CD4-positive, alpha-beta T cell treated with Interleukin-2 at 100 ng/mL for 4 hours (primary cell): ENCODE measurements at regions not wholly inside any gene's neighbourhood (a gene's known extent, or its start where the extent isn't known, plus 50 kb on each side); places are given as distances from the start of the nearest gene placed in this dataset.
"Not testable (repeated sequence)": the region's sequence is repeated elsewhere in the genome, so short reads cannot be mapped to it uniquely, and the experiment has no call there.

Source experiments
- DNase-seq: peaks from one replicate; pipeline ENCODE4 v3.0.0-alpha.2; 2020; ENCODE audit warnings: low spot score

DNA sequence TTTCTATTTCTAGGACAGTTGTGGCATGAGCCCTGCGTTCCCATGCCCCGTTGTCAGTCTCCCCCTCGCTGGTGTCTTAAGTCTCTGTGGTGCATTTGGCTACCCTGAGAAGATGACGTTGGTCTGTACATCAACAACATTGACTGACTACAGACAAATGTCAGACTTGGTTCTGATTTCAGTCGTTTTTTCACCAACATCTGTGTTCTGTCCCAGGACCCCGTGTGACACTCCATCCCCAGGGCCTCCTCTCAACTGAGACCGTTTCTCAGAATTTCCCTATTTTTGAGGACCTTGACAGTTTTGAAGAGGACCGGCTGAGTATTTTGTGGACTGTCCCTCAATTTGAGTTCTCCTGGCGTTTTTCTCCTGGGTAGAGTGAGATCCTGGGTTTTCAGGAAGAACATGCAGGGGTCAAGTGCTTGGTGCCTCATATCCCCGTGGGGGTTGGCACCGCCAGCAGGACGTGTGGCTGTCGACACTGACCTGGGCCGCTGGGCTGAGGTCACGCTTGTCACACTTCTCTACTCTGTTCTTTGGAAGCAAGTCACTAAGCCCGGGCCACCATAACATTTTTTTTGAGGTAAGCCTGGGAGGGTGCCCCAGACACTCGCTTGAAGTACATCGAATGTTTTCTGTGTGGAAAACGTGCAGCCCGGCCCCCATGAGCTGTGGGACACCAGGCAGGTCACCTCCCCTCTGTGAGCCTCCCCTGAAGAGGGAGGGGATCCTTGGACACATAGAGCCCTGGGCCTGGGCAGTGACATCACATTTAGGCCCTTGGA is 114.4 kb upstream of the ZNF469 start:
- DNase-seq = not testable (repeated sequence)

DNA sequence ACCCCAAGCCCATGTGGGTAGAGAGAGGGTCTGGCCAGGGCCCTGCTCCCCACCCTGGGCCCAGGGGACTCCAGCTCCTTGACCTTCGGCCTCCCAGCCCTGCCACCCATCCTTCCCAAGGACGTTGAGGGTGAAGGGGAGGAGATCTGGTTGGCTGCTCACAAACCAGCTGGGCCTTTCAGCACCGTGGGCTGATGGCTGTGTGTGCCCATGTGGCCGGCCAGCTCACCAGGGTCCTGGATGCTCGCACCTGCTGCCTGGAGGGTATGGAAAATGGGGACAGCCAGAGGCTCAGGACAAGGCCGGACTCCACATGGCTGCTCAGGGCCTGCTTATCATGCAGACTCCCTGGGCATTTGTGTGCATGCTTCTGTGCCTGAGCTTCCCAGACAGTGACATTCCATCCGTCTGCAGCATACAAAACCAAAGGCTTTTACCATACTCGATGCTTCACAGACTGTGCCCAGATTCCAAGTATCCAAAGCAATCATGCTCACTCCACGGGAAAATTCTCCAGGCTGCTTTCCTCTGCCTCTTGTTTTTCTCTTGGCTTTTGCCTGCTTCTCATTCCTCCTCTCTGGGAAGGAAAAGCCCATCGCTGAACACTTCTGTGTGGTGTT is 112.5 kb upstream of the ZNF469 start:
- not testable (repeated sequence) for DNase-seq

DNA sequence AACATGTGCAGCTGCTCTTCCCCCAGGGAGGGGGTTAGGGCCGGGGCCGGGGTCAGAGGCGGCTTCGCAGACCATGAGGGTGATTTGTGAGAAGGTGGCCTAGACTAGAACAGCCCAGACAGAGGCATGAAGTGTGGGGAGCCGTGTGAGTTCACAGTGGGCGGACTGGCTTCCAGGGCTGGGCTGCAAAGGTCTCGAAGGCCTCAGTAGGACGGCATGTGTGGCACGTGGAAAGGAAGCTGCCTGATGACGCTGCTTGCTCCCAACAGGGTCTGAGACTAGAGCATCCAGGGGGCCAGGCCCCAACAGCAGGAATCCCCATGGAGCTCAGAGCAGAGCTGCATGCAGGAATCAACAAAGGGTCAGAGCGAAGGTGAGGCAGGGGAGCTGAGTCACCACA is 111.5 kb upstream of the ZNF469 start:
- not testable (repeated sequence) for DNase-seq

DNA sequence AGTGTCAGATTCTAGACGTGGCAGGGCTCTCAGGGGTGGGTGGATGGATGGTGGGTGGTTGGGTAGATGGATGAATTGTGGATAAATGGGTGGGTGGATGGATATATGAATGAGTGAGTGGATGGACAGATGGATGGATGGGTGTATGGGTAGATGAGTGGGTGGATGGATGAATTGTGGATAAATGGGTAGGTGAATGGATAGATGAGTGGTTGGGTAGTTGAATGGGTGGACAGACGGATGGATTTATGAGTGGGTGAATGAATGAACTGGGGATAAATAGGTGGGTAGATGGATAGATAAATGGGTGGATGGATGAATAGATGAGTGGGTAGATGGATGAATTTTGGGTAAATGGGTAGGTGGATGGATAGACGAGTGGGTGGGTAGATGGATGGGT is 111.0 kb upstream of the ZNF469 start:
- not testable (repeated sequence) for DNase-seq

DNA sequence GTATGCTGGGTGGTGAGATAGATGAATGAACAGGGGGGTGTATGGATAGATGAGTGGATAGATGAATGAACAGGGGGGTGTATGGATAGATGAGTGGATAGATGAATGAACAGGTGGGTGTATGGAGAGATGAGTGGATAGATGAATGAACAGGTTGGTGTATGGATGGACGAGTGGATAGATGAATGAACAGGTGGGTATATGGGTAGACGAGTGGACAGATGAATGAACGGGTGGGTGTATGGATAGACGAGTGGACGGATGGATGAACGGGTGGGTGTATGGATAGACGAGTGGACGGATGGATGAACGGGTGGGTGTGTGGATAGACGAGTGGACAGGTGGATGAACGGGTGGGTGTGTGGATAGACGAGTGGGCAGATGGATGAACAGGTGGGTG is 110.3 kb upstream of the ZNF469 start:
- not testable (repeated sequence) for DNase-seq

DNA sequence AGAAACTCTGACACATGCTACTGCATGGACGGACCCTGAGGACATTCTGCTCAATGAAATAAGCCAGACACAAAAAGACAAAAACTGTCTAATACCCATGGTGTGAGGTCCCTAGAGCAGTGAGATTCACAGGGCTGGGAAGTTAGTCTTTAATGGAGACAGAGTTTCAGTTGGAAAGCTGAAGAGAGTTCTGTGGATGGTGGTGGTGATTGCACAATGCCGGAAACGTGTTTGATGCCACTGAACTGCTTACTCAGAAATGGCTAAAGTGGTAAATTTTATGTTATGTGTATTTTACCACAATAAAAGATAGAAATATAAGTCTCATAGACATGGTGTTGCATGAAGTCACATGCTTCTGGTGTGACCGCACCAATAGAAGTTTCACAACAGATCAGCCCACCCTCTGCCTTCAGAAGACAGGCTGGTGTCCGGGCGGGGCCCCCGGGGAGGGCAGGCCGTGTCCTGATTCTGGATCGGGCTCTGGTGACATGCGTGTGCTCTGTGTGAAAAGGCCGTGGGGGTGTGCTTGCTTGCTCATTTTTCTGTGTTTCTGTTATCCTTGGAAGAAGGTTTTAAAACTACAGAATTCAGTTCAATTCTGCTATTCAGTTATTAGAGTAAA is 108.5 kb upstream of the ZNF469 start:
- not testable (repeated sequence) for DNase-seq

DNA sequence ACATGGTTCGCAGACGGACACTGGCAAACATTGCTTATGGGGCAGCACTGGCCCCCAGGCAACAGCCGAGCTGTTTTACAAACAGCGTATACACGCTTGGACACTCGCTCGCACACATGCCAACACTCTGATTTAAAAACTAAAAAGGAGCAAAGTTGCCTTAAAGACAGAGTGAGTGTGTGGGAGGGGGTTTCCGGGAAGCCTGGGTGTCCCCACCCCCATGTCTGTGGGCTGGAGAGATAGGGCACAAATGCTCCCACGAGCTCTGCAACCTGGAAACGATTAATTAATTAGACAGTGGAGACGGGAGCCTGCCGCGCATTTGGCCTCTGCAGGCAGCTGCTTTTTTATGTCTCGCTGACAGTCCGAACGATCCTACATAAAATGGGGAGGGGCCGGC is 107.9 kb upstream of the ZNF469 start:
- no peak for DNase-seq

DNA sequence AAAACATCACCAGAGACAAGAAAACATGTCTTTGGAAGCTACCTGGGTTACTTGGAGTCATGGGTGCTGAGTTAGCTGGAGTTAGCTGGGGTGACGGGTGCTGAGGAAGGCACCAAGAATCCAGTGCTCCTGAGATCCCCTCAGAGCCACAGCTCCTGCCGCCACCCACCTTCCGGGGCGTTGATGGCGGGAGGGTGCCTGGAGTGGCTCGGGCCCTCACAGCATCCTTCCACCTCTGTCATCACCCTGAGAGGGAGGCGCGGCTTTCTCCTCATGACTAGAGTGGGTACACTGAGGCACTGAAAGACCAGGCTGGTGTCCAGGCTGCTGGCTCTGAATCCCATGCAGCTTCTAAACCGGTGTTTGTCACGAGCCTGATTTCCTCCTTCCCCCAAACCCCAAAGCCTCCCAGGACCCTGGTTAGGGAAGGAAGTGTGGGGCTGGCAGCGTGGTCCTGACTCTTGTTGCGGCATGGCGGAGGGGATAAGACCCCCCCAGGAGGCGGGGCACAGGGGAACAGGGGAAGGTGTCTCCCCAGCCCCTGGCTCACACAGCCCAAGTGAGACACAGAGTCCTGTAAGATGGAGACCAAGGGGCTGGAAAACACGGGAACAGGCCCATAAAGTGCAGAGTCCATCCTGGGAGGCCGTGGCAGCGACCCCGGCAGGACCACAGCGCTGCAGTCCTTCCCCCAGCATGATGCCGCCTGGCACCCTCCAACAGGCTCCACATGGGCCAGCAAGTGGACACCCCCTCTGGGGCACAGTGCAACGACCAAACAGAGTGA is 107.2 kb upstream of the ZNF469 start:
- DNase-seq = not testable (repeated sequence)

DNA sequence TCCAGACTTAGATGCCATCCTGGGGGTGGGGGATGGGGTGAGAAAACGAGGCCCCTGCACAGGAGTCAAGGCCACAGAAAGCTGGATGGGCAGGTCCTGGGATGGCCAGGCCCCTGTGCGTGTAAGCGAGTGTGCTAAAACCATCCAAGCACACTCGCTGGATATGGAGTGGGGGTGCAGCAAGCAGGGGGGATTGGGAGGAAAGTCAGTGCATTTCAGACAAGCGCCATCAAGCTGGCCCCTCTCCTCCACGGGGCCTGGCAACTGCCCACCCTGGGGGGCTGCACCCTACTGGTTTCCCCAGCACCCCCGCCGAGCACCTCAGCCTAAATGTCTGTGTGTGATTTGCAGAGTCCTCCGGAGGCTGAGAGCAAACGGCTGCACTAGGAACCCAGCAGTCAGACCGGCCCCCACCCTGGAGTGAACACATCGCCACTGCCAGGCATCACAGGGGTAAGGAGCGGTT is 106.6 kb upstream of the ZNF469 start:
- DNase-seq = not testable (repeated sequence)

DNA sequence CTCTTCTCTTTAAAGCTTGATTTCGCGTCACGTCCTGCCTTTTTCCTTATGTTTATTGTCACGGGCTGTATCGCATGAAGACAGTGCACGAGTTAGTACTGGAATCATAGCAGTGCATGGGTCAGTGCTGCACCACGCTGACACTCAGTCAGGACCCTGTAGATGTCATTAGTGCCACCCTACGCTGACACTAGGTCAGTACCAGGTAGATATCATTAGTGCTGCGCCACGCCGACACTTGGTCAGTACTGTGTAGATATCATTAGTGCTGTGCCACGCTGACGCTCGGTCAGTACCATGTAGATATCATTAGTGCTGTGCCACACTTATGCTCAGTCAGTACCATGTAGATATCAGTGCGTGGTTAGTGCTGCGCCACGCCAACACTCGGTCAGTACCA is 106.2 kb upstream of the ZNF469 start:
- no peak for DNase-seq

DNA sequence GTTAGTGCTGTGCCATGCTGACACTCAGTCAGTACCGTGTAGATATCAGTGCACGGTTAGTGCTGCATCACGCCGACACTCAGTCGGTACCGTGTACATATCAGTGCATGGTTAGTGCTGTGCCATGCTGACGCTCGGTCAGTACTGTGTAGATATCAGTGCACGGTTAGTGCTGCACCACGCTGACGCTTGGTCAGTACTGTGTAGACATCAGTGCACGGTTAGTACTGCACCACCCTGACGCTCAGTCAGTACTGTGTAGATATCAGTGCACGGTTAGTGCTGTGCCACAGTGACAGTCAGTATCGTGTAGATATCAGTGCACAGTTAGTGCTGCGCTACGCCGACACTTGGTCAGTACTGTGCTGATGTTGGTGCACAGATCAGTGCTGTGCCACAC is 102.8 kb upstream of the ZNF469 start:
- no peak for DNase-seq

DNA sequence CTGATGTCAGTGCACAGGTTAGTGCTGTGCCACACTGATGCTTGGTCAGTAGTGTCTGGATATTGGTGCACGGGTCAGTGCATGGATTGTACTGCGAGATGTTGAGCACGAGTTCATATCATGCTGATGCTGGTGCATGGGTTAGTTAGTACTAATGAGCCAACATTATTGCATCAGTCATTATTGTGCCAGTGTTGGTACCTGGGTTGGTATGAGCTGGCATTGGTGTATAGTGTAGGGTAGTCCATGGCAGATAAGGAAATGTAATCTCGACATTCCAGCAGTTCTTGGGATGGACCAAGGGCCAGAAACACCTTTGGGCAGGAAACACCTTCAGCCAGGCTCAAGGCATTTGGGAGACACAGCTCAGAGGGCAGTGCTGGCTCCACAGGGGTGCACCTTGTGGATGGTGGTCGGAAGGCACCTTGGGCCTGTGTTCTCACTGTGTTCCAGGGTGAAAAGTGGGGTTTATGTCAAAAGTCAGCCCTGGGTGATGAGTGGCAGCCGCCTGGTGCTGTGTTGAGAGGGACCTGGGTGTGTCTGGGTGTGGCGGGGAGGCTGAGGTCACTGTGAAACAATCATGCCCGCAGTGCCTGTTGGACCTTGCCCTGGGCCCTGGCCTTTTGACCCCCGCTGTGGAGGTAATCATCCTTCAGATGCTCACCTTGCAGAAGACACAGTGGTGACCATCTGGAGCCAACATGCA is 100.7 kb upstream of the ZNF469 start:
- DNase-seq = no peak

DNA sequence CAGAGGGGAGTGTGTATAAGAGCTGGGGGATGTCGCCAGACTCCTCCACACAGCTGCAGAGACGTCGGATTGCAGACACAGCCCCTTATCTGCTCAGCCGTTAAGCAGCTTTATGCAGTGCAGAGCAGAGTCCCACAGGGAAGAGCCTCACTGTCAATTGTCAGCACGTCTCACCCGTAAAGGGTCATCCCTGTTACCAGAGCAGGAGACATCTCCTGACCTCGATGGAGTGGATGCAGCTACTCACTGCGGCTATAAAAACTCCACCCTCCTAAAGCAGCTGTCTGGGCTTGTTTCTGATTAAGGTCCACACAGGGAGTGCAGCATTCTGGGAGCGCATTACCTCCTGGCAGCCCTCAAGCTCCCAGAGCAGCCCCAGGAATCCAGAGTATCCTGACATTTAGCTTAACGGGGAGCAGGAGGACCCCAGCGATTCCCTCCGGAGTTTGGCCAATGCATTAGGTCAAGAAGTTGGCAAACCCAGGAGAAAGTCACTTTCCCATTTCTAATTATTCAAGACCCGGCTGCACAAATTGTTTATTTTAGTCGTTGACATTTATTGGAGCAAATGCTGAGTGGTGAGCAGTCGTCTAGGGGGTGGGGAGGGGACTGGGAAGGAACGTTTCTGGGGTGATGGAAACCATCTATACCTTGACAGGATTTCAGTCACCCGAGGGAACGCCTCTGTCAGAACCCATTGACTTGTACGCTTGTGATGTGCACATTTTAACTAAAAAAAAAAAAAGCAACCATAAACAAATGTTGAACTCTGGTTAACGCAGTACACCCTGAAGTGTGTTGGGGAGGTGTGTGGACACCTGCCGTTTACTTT is 100.0 kb upstream of the ZNF469 start:
- DNase-seq = no peak

DNA sequence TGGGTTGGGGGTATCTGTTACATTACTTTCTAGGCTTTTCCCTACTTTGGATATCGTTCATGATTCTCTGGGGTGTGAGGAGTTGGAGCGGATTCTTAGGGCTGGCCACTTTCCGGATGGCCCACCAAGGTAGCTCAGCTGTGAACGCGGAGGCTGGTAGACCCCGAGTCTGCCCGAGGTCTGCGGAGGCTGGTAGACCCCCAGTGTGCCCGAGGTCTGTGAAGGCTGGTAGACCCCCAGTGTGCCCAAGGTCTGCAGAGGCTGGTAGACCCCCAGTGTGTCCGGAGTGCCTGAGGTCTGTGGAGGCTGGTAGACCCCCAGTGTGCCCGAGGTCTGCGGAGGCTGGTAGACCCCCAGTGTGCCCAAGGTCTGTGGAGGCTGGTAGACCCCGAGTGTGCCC is 99.2 kb upstream of the ZNF469 start:
- DNase-seq = no peak

DNA sequence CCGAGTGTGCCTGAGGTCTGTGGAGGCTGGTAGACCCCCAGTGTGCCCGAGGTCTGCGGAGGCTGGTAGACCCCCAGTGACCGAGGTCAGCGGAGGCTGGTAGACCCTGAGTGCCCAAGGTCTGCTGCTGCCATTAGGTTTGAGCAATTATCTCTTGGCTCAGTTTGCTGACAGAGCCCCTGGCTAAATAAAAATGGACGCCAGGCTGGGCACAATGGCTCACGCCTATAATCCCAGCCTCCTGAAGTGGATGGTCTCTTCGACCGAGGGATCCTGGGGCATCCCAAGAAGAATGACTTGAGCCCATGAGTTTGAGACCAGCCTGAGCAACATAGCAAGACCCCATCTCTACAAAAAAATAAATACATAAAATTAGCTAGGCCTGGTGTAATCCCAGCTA is 98.7 kb upstream of the ZNF469 start:
- DNase-seq = no peak

DNA sequence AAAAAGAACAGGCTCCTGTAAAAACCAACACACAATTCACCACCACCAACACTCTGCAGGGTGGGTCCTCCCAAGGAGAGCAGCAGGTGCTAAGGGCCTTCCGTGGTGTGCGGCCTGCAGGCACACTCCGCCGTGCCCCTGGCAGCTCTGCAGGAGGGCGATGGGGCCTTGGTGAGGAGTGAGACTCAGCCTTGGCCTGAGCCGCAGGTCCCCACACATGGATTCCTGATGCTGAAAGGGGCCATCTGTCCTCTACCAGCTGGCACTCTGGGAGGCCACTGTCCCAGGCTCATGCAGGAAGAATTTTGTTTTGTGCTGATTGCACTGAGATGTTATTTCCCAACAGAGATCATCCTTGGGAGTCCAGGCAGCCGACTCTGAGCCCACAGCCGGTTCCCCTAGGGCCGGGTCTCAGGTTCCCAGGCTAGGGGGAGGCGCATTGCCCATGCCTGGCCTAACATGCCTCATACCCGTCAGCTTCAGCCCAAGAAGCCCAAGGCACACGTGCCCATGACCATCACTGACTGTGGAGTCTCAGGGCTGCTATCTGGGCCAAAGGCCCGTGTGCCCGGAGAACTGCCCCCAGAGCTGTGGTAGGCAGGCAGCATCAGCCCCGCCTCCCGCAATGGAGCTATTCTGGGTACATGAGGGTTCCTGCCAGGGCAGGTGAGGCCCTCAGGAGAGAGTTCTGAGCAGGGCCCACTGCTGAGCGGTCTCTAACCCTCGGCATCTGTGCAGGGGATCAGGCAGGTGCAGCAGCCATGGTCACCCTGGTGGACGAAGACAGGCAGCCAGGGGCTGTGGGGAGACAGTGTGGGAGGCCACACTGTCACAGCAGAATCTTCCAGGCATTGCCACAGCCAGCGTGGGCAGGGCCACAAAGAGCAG is 97.9 kb upstream of the ZNF469 start:
- no peak for DNase-seq

DNA sequence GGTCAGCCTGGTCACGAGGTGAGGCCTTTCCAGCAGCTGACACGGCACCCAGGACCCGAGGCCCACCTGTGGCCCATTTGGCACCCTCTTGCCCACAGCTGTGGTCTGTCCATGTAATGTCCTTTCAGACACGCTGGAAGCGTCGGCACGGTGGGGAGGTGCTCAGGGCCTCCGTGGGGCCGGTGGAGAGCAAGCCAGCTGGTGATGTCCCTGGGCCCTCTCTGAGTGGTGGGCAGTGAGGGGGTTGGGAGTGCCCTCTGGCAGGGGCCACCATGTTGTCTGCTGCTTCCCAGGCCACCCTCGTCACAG is 97.3 kb upstream of the ZNF469 start:
- DNase-seq = no peak

DNA sequence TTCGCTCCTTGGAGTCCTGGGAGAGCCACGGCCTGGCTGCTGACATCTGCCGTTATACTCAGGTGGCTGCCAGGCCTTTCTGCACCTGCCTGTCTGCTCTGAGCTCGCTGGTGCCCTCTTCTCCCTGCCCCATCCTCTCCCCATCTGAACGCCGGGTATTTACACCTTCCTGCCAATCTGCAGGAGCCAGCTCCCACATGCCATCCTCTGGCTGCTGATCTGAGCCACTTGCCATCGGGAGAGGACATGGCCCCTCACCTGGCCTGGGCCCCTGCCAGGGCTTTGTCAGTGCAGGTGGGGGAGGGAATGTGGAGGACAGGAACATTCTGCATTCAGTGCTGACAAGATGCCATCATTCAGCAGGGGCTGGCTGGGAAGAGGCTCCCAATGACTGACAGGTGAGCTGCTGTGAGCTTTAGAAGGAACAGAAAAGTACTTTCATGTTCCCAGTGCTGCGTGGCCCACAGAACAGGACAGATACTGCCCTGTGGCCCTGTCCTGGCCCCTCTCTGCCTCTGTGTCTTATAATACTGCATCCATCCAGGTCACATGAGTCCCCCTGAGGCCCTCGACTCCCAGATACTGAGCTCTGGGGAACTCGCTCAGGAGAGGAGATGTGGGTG is 96.3 kb upstream of the ZNF469 start:
- DNase-seq = no peak

DNA sequence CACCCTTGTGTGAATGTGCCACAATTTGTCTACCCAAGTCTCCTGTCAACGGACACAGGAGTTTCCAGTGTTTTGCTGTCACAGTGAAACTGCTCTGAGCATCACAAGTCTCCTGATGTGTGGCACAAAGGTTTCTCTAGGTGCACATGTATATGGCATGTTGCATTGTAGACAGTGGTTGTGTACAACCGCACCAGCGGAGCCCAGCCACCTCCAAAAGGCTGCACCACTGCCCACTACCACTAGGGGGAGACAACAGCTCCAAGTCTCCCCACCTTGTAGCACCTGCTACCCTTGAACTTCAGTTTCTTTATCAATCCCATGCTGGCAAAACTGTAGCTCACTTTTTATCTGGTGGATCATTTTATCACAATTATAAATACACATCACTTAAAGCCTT is 95.5 kb upstream of the ZNF469 start:
- DNase-seq = no peak

DNA sequence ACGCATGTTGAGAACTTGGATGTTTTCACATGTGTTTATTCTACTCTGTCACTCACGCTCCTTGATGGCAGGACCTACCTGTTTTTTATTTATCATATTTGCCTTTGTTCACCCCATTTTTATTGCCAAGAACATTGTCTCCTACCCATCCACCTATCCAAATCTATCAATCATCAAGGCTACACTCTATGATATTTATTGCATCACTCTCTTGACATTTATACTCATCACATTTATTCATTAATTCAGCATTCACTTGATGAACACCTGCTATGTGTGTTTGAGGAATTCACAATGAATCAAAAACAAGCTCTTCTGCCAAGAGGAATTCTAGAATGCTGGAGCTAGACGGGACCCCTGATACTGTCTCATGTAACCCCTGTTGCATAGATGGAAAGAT is 94.5 kb upstream of the ZNF469 start:
- no peak for DNase-seq
